NCI-H2107 treated with DMSO at 0.1 percent for 48 hours (cell line): ENCODE measurements at regions not wholly inside any gene's neighbourhood (a gene's known extent, or its start where the extent isn't known, plus 50 kb on each side); places are given as distances from the start of the nearest gene placed in this dataset.

Experiments used
- DNase-seq: peaks from one replicate; lab custom pipeline; 2025; ENCODE audit not compliant: unreplicated experiment; lab: John Stamatoyannopoulos, UW

GRCh38 chr2:19749507-19749836 lies 152.3 kb downstream of the TTC32 start:
- no peak for DNase-seq

- DNase-seq: no peak
These were observed 152.9 kb downstream of the TTC32 start for GRCh38 chr2:19748711-19749506.

GRCh38 chr2:19748073-19748375 lies 153.8 kb downstream of the TTC32 start:
- no peak for DNase-seq

GRCh38 chr2:19747310-19748072 lies 154.3 kb downstream of the TTC32 start:
- no peak for DNase-seq

- no peak for DNase-seq
These were observed 155.0 kb downstream of the TTC32 start for GRCh38 chr2:19746611-19747309.

- DNase-seq: no peak
These were observed 155.6 kb downstream of the TTC32 start for GRCh38 chr2:19746137-19746600.

- no peak for DNase-seq
These were observed 156.3 kb downstream of the TTC32 start for GRCh38 chr2:19745318-19746136.

- DNase-seq: no peak
These were observed 157.2 kb downstream of the TTC32 start for GRCh38 chr2:19744456-19745199.

GRCh38 chr2:19743641-19744040 lies 158.1 kb downstream of the TTC32 start:
- DNase-seq: no peak

GRCh38 chr2:19742872-19743271 lies 158.9 kb downstream of the TTC32 start:
- no peak for DNase-seq

GRCh38 chr2:19739256-19739655 lies 162.5 kb downstream of the TTC32 start:
- DNase-seq: no peak

GRCh38 chr2:19738707-19739106 lies 163.1 kb downstream of the TTC32 start:
- DNase-seq: no peak

- DNase-seq: no peak
These were observed 165.5 kb downstream of the TTC32 start for GRCh38 chr2:19736191-19736831.

GRCh38 chr2:19733951-19734425 lies 167.8 kb downstream of the TTC32 start:
- no peak for DNase-seq

- DNase-seq: no peak
These were observed 168.4 kb downstream of the TTC32 start for GRCh38 chr2:19733390-19733789.

- DNase-seq: no peak
These were observed 169.5 kb downstream of the TTC32 start for GRCh38 chr2:19732255-19732654.

- no peak for DNase-seq
These were observed 170.3 kb downstream of the TTC32 start for GRCh38 chr2:19731515-19731914.

- DNase-seq: no peak
These were observed 170.7 kb downstream of the TTC32 start for GRCh38 chr2:19731037-19731436.

- no peak for DNase-seq
These were observed 173.7 kb downstream of the TTC32 start for GRCh38 chr2:19728125-19728524.

- no peak for DNase-seq
These were observed 176.4 kb downstream of the TTC32 start for GRCh38 chr2:19725392-19725791.
